HEK293 (cell line): ENCODE measurements at regions not wholly inside any gene's neighbourhood (a gene's known extent, or its start where the extent isn't known, plus 50 kb on each side); places are given as distances from the start of the nearest gene placed in this dataset.
"Not testable (repeated sequence)": the region's sequence is repeated elsewhere in the genome, so short reads cannot be mapped to it uniquely, and the experiment has no call there.

Experiments
- CTCF ChIA-PET: fragments of 350-600 bp; formaldehyde crosslinking; extraction: SDS; loops from one replicate; lab custom pipeline; 2021; ENCODE audit warnings: antibody characterized with exemption; lab: Yijun Ruan, JAX
- POLR2A ChIA-PET: fragments of 300-600 bp; formaldehyde crosslinking; extraction: SDS; loops from one replicate; lab custom pipeline; 2020; ENCODE audit warnings: antibody characterized with exemption, inconsistent platforms; lab: Yijun Ruan, JAX
- H3K27ac ChIP-seq: fragments of 200-500 bp; sonication (Bioruptor generic); 2 replicates; pipeline ENCODE4 v1.5.1; 2014; ENCODE audit warnings: low read depth, low read length, control low read depth, inconsistent platforms; ENCODE audit errors: extremely low read depth
- H3K36me3 ChIP-seq, 2 experiments: fragments of 200-500 bp in 1 of 2; sonication (Bioruptor generic) in 1 of 2; 1 replicate in 1 of 2; 2 replicates in 1 of 2; pipeline ENCODE4 v1.5.1; 2014 to 2017; ENCODE audit warnings: inconsistent platforms in 2 of 2, low read length in 2 of 2; ENCODE audit not compliant: control insufficient read depth in 2 of 2, insufficient read depth in 1 of 2
- H3K4me1 ChIP-seq: fragments of 200-500 bp; sonication (Bioruptor generic); 2 replicates; pipeline ENCODE4 v1.5.1; 2014; ENCODE audit warnings: mild to moderate bottlenecking, low read length, inconsistent platforms; ENCODE audit not compliant: control insufficient read depth, insufficient read depth
- H3K4me3 ChIP-seq: 2 replicates; pipeline ENCODE4 v1.5.1; 2011; ENCODE audit warnings: low read depth, mild to moderate bottlenecking, control low read depth, low read length, moderate library complexity
- H3K9me3 ChIP-seq: fragments of 200-500 bp; sonication (Bioruptor generic); 2 replicates; pipeline ENCODE4 v1.5.1; 2014; ENCODE audit warnings: low read depth, low read length, inconsistent platforms; ENCODE audit not compliant: control insufficient read depth, insufficient read depth
- ATF2 ChIP-seq: fragments of 450-650 bp; formaldehyde crosslinking; IDR thresholded peaks from 2 replicates; pipeline ENCODE4 v1.5.1; 2016; ENCODE audit warnings: missing biosample characterization, missing genetic modification characterization, low read depth
- RBAK ChIP-seq: fragments of 450-650 bp; formaldehyde crosslinking; IDR thresholded peaks from 2 replicates; pipeline ENCODE4 v1.5.1; 2016; ENCODE audit warnings: missing biosample characterization, missing genetic modification characterization
- ZBTB1 ChIP-seq: fragments of 450-650 bp; formaldehyde crosslinking; IDR thresholded peaks from 2 replicates; pipeline ENCODE4 v1.5.1; 2016; ENCODE audit warnings: missing biosample characterization, missing genetic modification characterization
- ZBTB17 ChIP-seq: fragments of 450-650 bp; formaldehyde crosslinking; IDR thresholded peaks from 2 replicates; pipeline ENCODE4 v1.5.1; 2016; ENCODE audit warnings: missing biosample characterization, missing genetic modification characterization
- ZNF19 ChIP-seq: fragments of 450-650 bp; formaldehyde crosslinking; IDR thresholded peaks from 2 replicates; pipeline ENCODE4; 2016; ENCODE audit warnings: missing biosample characterization, missing genetic modification characterization, low read depth
- ZNF2 ChIP-seq: fragments of 450-650 bp; formaldehyde crosslinking; IDR thresholded peaks from 2 replicates; pipeline ENCODE4 v1.5.1; 2016; ENCODE audit warnings: missing biosample characterization, missing genetic modification characterization
- ZNF302 ChIP-seq: fragments of 450-650 bp; formaldehyde crosslinking; IDR thresholded peaks from 2 replicates; pipeline ENCODE4 v1.5.1; 2016; ENCODE audit warnings: missing biosample characterization, missing genetic modification characterization, low read depth
- ZNF362 ChIP-seq: fragments of 450-650 bp; formaldehyde crosslinking; IDR thresholded peaks from 2 replicates; pipeline ENCODE4 v1.5.1; 2016; ENCODE audit warnings: missing biosample characterization, missing genetic modification characterization
- ZNF366 ChIP-seq: fragments of 450-650 bp; formaldehyde crosslinking; conservative IDR thresholded peaks from 2 replicates; pipeline ENCODE4 v1.5.1; 2016; ENCODE audit warnings: missing biosample characterization, missing genetic modification characterization
- ZNF514 ChIP-seq: fragments of 450-650 bp; formaldehyde crosslinking; IDR thresholded peaks from 2 replicates; pipeline ENCODE4 v1.5.1; 2016; ENCODE audit warnings: missing biosample characterization, missing genetic modification characterization
- ZNF521 ChIP-seq: fragments of 450-650 bp; formaldehyde crosslinking; IDR thresholded peaks from 2 replicates; pipeline ENCODE4 v1.5.1; 2017; ENCODE audit warnings: missing biosample characterization, mild to moderate bottlenecking, missing genetic modification characterization
- ZNF555 ChIP-seq: fragments of 450-650 bp; formaldehyde crosslinking; conservative IDR thresholded peaks from 2 replicates; pipeline ENCODE4 v1.5.1; 2017; ENCODE audit warnings: missing biosample characterization, mild to moderate bottlenecking, missing genetic modification characterization, inconsistent platforms
- ZNF610 ChIP-seq: fragments of 450-650 bp; formaldehyde crosslinking; IDR thresholded peaks from 2 replicates; pipeline ENCODE4 v1.5.1; 2016; ENCODE audit warnings: missing biosample characterization, missing genetic modification characterization, borderline replicate concordance
- ZNF654 ChIP-seq: fragments of 450-650 bp; formaldehyde crosslinking; IDR thresholded peaks from 2 replicates; pipeline ENCODE4 v1.5.1; 2016; ENCODE audit warnings: low read depth, missing biosample characterization, missing genetic modification characterization
- ZNF791 ChIP-seq: fragments of 450-650 bp; formaldehyde crosslinking; IDR thresholded peaks from 2 replicates; pipeline ENCODE4 v1.5.1; 2016; ENCODE audit warnings: missing biosample characterization, missing genetic modification characterization
- ZNF843 ChIP-seq: fragments of 450-650 bp; formaldehyde crosslinking; IDR thresholded peaks from 2 replicates; pipeline ENCODE4 v1.5.1; 2016; ENCODE audit warnings: missing biosample characterization, missing genetic modification characterization
- TF ChIP-seq, protein P1 (sequence below): fragments of 450-650 bp; formaldehyde crosslinking; optimal IDR thresholded peaks from 2 replicates; pipeline ENCODE3; 2016; ENCODE audit warnings: missing biosample characterization, mild to moderate bottlenecking, missing genetic modification characterization
- TF ChIP-seq, protein P2 (sequence below): fragments of 450-650 bp; formaldehyde crosslinking; IDR thresholded peaks from 2 replicates; pipeline ENCODE4 v1.5.1; 2016; ENCODE audit warnings: missing biosample characterization, missing genetic modification characterization
- TF ChIP-seq, protein P3 (sequence below): fragments of 450-650 bp; formaldehyde crosslinking; IDR thresholded peaks from 2 replicates; pipeline ENCODE4 v1.5.1; 2016; ENCODE audit warnings: missing biosample characterization, missing genetic modification characterization, borderline replicate concordance
- TF ChIP-seq, protein P4 (sequence below): fragments of 450-650 bp; formaldehyde crosslinking; IDR thresholded peaks from 2 replicates; pipeline ENCODE4 v1.5.1; 2016; ENCODE audit warnings: missing biosample characterization, missing genetic modification characterization

DNA sequence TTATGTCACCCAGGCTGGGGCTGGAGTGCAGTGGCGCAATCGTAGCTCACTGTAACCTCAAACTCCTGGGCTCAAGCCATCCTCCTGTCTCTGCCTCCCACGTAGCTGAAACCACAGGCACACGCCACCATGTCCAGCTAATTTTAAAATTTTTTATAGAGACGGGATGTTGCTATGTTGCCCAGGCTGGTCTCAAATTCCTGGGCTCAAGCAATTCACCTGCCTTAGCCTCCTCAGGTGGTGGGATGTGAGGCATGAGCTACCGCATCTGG, 123.2 kb upstream of the PARD3 start:
- POLR2A ChIA-PET = no interaction called here
- Histone ChIP-seq H3K27ac (no peak overlapping the region), H3K9me3 (no peaks in the 10 kb centered on the region), H3K4me1 (no peaks in the 10 kb centered on the region), H3K4me3 (no peak overlapping the region), H3K36me3 (no peaks in the 10 kb centered on the region)
- CTCF ChIA-PET = interaction anchor here (0.6 to 2.0 kb wide), 11 partner anchors 8 to 258 kb away, joined by 3 to 13 read pairs (median 4); no protein-coding TSS in a partner anchor
- TF ChIP-seq, protein P1, sequence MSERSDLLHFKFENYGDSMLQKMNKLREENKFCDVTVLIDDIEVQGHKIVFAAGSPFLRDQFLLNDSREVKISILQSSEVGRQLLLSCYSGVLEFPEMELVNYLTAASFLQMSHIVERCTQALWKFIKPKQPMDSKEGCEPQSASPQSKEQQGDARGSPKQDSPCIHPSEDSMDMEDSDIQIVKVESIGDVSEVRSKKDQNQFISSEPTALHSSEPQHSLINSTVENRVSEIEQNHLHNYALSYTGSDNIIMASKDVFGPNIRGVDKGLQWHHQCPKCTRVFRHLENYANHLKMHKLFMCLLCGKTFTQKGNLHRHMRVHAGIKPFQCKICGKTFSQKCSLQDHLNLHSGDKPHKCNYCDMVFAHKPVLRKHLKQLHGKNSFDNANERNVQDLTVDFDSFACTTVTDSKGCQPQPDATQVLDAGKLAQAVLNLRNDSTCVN (tag by site-specific recombination) = no peak
- TF ChIP-seq ZNF555 (tag by site-specific recombination) = no peak
- no peak for TF ChIP-seq ZBTB1 (tag by site-specific recombination)
- no peak for TF ChIP-seq ZNF514 (tag by site-specific recombination)
- TF ChIP-seq ZNF521 (tag by site-specific recombination) = no peak
- TF ChIP-seq, protein P2, sequence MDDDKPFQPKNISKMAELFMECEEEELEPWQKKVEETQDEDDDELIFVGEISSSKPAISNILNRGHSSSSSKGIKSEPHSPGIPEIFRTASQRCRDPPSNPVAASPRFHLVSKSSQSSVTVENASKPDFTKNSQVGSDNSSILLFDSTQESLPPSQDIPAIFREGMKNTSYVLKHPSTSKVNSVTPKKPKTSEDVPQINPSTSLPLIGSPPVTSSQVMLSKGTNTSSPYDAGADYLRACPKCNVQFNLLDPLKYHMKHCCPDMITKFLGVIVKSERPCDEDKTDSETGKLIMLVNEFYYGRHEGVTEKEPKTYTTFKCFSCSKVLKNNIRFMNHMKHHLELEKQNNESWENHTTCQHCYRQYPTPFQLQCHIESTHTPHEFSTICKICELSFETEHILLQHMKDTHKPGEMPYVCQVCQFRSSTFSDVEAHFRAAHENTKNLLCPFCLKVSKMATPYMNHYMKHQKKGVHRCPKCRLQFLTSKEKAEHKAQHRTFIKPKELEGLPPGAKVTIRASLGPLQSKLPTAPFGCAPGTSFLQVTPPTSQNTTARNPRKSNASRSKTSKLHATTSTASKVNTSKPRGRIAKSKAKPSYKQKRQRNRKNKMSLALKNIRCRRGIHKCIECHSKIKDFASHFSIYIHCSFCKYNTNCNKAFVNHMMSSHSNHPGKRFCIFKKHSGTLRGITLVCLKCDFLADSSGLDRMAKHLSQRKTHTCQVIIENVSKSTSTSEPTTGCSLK = no peak
- TF ChIP-seq ZNF791 = no peak
- no peak for TF ChIP-seq ZNF302 (tag by site-specific recombination)
- TF ChIP-seq RBAK (tag by site-specific recombination) = no peak
- TF ChIP-seq ATF2 (tag by site-specific recombination) = no peak
- no peak for TF ChIP-seq ZNF19 (tag by site-specific recombination)
- TF ChIP-seq, protein P3, sequence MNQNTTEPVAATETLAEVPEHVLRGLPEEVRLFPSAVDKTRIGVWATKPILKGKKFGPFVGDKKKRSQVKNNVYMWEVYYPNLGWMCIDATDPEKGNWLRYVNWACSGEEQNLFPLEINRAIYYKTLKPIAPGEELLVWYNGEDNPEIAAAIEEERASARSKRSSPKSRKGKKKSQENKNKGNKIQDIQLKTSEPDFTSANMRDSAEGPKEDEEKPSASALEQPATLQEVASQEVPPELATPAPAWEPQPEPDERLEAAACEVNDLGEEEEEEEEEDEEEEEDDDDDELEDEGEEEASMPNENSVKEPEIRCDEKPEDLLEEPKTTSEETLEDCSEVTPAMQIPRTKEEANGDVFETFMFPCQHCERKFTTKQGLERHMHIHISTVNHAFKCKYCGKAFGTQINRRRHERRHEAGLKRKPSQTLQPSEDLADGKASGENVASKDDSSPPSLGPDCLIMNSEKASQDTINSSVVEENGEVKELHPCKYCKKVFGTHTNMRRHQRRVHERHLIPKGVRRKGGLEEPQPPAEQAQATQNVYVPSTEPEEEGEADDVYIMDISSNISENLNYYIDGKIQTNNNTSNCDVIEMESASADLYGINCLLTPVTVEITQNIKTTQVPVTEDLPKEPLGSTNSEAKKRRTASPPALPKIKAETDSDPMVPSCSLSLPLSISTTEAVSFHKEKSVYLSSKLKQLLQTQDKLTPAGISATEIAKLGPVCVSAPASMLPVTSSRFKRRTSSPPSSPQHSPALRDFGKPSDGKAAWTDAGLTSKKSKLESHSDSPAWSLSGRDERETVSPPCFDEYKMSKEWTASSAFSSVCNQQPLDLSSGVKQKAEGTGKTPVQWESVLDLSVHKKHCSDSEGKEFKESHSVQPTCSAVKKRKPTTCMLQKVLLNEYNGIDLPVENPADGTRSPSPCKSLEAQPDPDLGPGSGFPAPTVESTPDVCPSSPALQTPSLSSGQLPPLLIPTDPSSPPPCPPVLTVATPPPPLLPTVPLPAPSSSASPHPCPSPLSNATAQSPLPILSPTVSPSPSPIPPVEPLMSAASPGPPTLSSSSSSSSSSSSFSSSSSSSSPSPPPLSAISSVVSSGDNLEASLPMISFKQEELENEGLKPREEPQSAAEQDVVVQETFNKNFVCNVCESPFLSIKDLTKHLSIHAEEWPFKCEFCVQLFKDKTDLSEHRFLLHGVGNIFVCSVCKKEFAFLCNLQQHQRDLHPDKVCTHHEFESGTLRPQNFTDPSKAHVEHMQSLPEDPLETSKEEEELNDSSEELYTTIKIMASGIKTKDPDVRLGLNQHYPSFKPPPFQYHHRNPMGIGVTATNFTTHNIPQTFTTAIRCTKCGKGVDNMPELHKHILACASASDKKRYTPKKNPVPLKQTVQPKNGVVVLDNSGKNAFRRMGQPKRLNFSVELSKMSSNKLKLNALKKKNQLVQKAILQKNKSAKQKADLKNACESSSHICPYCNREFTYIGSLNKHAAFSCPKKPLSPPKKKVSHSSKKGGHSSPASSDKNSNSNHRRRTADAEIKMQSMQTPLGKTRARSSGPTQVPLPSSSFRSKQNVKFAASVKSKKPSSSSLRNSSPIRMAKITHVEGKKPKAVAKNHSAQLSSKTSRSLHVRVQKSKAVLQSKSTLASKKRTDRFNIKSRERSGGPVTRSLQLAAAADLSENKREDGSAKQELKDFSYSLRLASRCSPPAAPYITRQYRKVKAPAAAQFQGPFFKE (tag by site-specific recombination) = no peak

- H3K36me3 ChIP-seq, POLR2A ChIA-PET: not testable (repeated sequence)
- TF ChIP-seq ZNF843 (tag by site-specific recombination) (0 out of 2 replicates have a peak, but pooled peaks have one; percentile 9), ZNF362 (0 out of 2 replicates have a peak, but pooled peaks have one; percentile 59), ZNF610 (tag by site-specific recombination) (0 out of 2 replicates have a peak, but pooled peaks have one; percentile 17), ZNF654 (tag by site-specific recombination) (peak; percentile 36), ZNF366 (tag by site-specific recombination) (peak; percentile 37; the same call in 1 of the 2 replicates), ZNF2 (tag by site-specific recombination) (peak; percentile 74; the same call in 1 of the 2 replicates), ZBTB17 (peak; percentile 49)
- TF ChIP-seq, protein P4, sequence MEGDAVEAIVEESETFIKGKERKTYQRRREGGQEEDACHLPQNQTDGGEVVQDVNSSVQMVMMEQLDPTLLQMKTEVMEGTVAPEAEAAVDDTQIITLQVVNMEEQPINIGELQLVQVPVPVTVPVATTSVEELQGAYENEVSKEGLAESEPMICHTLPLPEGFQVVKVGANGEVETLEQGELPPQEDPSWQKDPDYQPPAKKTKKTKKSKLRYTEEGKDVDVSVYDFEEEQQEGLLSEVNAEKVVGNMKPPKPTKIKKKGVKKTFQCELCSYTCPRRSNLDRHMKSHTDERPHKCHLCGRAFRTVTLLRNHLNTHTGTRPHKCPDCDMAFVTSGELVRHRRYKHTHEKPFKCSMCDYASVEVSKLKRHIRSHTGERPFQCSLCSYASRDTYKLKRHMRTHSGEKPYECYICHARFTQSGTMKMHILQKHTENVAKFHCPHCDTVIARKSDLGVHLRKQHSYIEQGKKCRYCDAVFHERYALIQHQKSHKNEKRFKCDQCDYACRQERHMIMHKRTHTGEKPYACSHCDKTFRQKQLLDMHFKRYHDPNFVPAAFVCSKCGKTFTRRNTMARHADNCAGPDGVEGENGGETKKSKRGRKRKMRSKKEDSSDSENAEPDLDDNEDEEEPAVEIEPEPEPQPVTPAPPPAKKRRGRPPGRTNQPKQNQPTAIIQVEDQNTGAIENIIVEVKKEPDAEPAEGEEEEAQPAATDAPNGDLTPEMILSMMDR (tag by site-specific recombination) = 0 out of 2 replicates have a peak, but pooled peaks have one; percentile 16
- TF ChIP-seq, all 188 proteins: peak for 8; not testable (repeated sequence) for 180
- not testable (repeated sequence) for H3K4me1 ChIP-seq, H3K27ac ChIP-seq, H3K9me3 ChIP-seq, H3K4me3 ChIP-seq
- CTCF ChIA-PET = interaction anchor here (0.6 to 2.0 kb wide), 14 partner anchors 8 to 625 kb away, joined by 3 to 13 read pairs (median 4); no protein-coding TSS in a partner anchor
These were observed 122.7 kb upstream of the PARD3 start for GRCh38 chr10:34937643-34938398.
